ENCODE measurements at regions not wholly inside any gene's neighbourhood (a gene's known extent, or its start where the extent isn't known, plus 50 kb on each side); places are given as distances from the start of the nearest gene placed in this dataset.

DNA sequence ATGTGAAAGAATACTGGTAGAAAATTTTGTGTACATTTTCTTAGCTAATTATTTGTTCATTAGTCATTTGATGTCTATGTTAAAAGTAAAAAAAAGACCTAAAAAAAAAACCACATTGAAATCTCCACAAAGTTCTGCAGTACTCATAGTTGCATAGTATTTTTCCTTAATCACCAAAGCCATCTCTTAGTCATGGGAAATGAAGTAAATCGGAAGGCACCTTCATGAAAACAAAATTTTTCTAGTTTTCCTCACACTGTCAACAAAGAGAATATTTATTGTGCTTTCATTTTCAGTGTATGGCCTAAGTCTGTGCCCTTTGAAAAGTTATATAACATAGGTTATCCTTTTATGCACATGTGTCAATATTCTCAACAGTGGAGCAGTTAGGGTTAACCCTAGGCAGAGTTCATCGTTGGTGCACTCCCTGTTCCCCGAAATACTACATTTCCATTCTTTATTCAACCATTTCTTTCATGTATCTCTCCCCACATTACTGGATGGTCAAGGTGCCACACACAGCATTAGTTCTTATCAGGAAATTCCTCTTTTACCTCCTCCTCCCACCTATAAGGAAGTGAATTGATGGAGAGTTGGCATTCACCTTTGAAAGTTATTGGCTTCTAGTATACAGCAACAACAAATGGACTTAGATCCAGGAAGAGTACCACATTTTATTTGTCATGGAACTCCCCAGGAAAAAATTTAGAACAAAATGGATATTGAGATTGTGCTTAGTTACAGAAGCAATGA, 93.1 kb downstream of the NUDT12 start:
- no peaks in the 10 kb centered on the region for H3K4me1 ChIP-seq (ENCODE audit: low read length)
- no peaks in the 10 kb centered on the region for H4K20me1 ChIP-seq (ENCODE audit: insufficient read depth, low read depth, low read length)
- H3K9me3 ChIP-seq (ENCODE audit: low read length) = no peaks in the 10 kb centered on the region
- no peaks in the 10 kb centered on the region for H3K36me3 ChIP-seq (ENCODE audit: insufficient read depth, low read length)
- H3K4me3 ChIP-seq (ENCODE audit: low read length) = no peak overlapping the region
- no peak overlapping the region for H2AFZ ChIP-seq (ENCODE audit: low read length)
- no peaks in the 10 kb centered on the region for H3K79me2 ChIP-seq (ENCODE audit: low read length)
- no peak overlapping the region for H3K9ac ChIP-seq (ENCODE audit: low read length)
- H3K9me2 ChIP-seq (replicated peaks; ENCODE audit: insufficient read depth, low read length) = no peaks in the 10 kb centered on the region
- H3K4me2 ChIP-seq (ENCODE audit: low read depth, low read length, poor library complexity, severe bottlenecking) = no peak overlapping the region
- no peaks in the 10 kb centered on the region for H3K27me3 ChIP-seq (ENCODE audit: low read length)
- no peak overlapping the region for H3K27ac ChIP-seq (ENCODE audit: low read length)
- no peak for DNase-seq

DNA sequence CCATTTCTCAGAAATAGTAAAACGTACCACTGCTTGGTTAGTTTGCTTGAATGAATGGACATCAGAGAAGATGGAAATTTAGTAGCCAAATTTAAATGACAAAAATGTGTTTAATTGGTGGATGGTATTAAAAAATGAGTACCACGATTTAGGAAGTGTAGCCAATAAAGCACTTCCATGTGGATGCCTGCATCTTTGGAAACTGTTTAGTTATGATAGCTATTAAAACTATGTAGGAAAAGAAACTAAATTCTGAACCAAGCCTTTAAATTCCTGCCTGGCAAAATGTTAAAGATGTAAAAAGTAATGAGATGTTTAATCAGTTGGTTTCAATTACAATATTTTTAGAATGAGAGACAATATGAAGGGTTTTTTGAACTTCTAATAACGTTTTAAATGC, 94.8 kb downstream of the NUDT12 start:
- H3K9me2 ChIP-seq (replicated peaks; ENCODE audit: insufficient read depth, low read length) = no peaks in the 10 kb centered on the region
- no peak for DNase-seq
- H3K27me3 ChIP-seq (ENCODE audit: low read length) = no peaks in the 10 kb centered on the region
- no peak overlapping the region for H3K4me3 ChIP-seq (ENCODE audit: low read length)
- no peaks in the 10 kb centered on the region for H3K4me1 ChIP-seq (ENCODE audit: low read length)
- no peak overlapping the region for H2AFZ ChIP-seq (ENCODE audit: low read length)
- H3K9me3 ChIP-seq (ENCODE audit: low read length) = no peaks in the 10 kb centered on the region
- no peaks in the 10 kb centered on the region for H3K36me3 ChIP-seq (ENCODE audit: insufficient read depth, low read length)
- no peak overlapping the region for H3K4me2 ChIP-seq (ENCODE audit: low read depth, low read length, poor library complexity, severe bottlenecking)
- H3K9ac ChIP-seq (ENCODE audit: low read length) = no peak overlapping the region
- H3K79me2 ChIP-seq (ENCODE audit: low read length) = no peaks in the 10 kb centered on the region
- no peak overlapping the region for H3K27ac ChIP-seq (ENCODE audit: low read length)
- no peaks in the 10 kb centered on the region for H4K20me1 ChIP-seq (ENCODE audit: insufficient read depth, low read depth, low read length)

DNA sequence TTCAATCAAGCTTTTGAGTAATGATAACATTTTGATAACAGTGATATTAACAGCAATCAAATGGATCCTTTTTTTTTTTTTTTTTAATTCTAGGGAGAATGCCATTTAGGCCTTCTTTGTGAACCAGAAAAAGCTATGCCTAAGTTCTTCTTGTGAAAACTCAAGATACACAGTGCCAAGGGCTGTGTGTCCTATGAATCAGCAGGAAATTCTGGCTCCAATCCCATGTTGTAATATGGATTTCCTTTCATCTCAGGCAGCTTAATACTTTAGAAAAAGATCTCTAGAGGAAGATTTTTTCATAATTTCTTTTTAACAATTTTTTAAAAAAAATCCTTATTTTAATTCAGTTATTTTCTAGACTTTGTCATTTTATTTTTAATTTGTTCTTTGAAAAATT, 96.1 kb downstream of the NUDT12 start:
- Histone ChIP-seq H3K36me3 (ENCODE audit: insufficient read depth, low read length) (no peaks in the 10 kb centered on the region), H3K79me2 (ENCODE audit: low read length) (no peaks in the 10 kb centered on the region), H3K27ac (ENCODE audit: low read length) (no peak overlapping the region), H3K9me3 (ENCODE audit: low read length) (no peaks in the 10 kb centered on the region), H2AFZ (ENCODE audit: low read length) (no peak overlapping the region), H3K9me2 (replicated peaks; ENCODE audit: insufficient read depth, low read length) (no peaks in the 10 kb centered on the region), H3K4me2 (ENCODE audit: low read depth, low read length, poor library complexity, severe bottlenecking) (no peak overlapping the region), H3K27me3 (ENCODE audit: low read length) (no peaks in the 10 kb centered on the region), H3K9ac (ENCODE audit: low read length) (no peak overlapping the region), H4K20me1 (ENCODE audit: insufficient read depth, low read depth, low read length) (no peaks in the 10 kb centered on the region), H3K4me3 (ENCODE audit: low read length) (no peak overlapping the region), H3K4me1 (ENCODE audit: low read length) (no peaks in the 10 kb centered on the region)
- no peak for DNase-seq

DNA sequence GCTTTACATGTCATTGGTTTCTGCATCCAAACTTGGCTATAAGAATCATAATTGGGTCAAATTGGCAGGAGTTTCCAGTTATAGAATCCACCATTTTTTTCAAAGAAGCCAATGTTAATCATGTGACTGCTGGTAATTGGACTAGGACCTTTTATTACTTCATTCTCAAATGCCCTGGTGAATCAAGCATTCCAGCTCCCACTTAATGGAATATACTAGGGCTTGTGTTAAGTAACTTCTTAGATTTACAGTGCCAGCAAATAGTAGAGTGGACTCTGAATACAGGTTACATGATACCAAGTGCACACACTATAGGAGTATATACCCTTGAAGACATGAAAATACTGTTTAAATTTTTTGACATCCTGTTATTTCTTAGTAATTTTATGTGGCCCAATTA, 96.7 kb downstream of the NUDT12 start:
- Histone ChIP-seq H3K9me2 (replicated peaks; ENCODE audit: insufficient read depth, low read length) (no peaks in the 10 kb centered on the region), H3K36me3 (ENCODE audit: insufficient read depth, low read length) (no peaks in the 10 kb centered on the region), H3K4me1 (ENCODE audit: low read length) (no peaks in the 10 kb centered on the region), H4K20me1 (ENCODE audit: insufficient read depth, low read depth, low read length) (no peaks in the 10 kb centered on the region), H2AFZ (ENCODE audit: low read length) (no peak overlapping the region), H3K27me3 (ENCODE audit: low read length) (no peaks in the 10 kb centered on the region), H3K27ac (ENCODE audit: low read length) (no peak overlapping the region), H3K9ac (ENCODE audit: low read length) (no peak overlapping the region), H3K4me3 (ENCODE audit: low read length) (no peak overlapping the region), H3K9me3 (ENCODE audit: low read length) (no peaks in the 10 kb centered on the region), H3K79me2 (ENCODE audit: low read length) (no peaks in the 10 kb centered on the region), H3K4me2 (ENCODE audit: low read depth, low read length, poor library complexity, severe bottlenecking) (no peak overlapping the region)
- DNase-seq = no peak

DNA sequence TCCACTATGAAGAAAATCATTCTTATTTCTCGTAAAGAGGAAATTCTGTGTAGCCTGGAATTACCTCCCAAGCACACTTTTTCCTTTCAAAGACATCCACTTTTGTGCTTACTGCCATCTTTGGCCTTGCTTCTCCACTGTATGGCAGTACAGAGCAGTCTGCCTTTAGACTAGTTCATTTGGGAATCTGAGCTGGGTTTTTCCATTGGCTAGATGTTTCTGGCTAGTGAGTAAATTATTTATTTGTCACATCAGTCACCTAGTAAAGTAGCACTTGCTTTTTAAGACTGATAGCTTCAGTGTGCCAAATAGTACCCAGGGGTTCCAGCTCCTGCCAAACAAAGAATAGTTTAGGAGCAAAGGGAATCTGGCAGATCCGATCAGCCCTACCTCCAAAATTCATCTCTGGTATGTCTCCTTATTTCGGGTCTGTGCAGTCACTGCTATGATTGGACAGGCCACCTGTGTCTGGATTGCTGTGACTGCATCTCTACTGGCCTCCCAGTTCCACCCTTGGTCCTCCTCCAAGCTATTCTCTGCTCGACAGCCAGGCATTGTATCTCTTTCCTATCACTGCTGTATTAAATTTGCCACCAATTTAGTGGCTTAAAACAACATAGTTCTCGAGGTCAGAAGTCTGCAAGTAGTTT, 97.6 kb downstream of the NUDT12 start:
- H3K27ac ChIP-seq (ENCODE audit: low read length) = no peak overlapping the region
- H4K20me1 ChIP-seq (ENCODE audit: insufficient read depth, low read depth, low read length) = no peaks in the 10 kb centered on the region
- H3K9ac ChIP-seq (ENCODE audit: low read length) = no peak overlapping the region
- no peak overlapping the region for H3K4me2 ChIP-seq (ENCODE audit: low read depth, low read length, poor library complexity, severe bottlenecking)
- DNase-seq = no peak
- no peaks in the 10 kb centered on the region for H3K4me1 ChIP-seq (ENCODE audit: low read length)
- H3K36me3 ChIP-seq (ENCODE audit: insufficient read depth, low read length) = no peaks in the 10 kb centered on the region
- no peaks in the 10 kb centered on the region for H3K27me3 ChIP-seq (ENCODE audit: low read length)
- H3K9me2 ChIP-seq (replicated peaks; ENCODE audit: insufficient read depth, low read length) = no peaks in the 10 kb centered on the region
- H3K4me3 ChIP-seq (ENCODE audit: low read length) = no peak overlapping the region
- H3K9me3 ChIP-seq (ENCODE audit: low read length) = no peaks in the 10 kb centered on the region
- no peak overlapping the region for H2AFZ ChIP-seq (ENCODE audit: low read length)
- H3K79me2 ChIP-seq (ENCODE audit: low read length) = no peaks in the 10 kb centered on the region

DNA sequence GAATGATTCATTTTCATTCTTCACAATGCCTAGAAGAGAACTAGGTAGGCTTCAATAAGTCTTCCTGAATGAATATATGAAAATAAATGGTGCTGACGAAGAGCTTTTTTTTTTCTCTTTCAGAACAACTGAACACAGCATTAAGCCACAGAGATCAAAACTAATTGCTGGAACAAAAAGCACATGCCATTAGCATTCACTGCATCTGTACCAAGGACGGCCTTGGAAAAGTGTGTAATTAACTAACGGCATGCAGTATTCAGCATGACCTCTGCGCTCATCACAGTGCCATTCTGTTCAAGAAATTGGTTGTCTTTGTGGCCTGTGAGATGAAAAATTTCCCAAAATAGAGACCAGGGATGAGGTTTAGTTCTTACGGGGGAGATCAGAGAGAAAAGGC, 99.3 kb downstream of the NUDT12 start:
- no peak for DNase-seq
- no peaks in the 10 kb centered on the region for H4K20me1 ChIP-seq (ENCODE audit: insufficient read depth, low read depth, low read length)
- H3K27me3 ChIP-seq (ENCODE audit: low read length) = no peaks in the 10 kb centered on the region
- H3K4me3 ChIP-seq (ENCODE audit: low read length) = no peak overlapping the region
- H3K9me2 ChIP-seq (replicated peaks; ENCODE audit: insufficient read depth, low read length) = no peaks in the 10 kb centered on the region
- no peaks in the 10 kb centered on the region for H3K79me2 ChIP-seq (ENCODE audit: low read length)
- H3K9ac ChIP-seq (ENCODE audit: low read length) = no peak overlapping the region
- H3K4me1 ChIP-seq (ENCODE audit: low read length) = no peaks in the 10 kb centered on the region
- no peaks in the 10 kb centered on the region for H3K9me3 ChIP-seq (ENCODE audit: low read length)
- H3K36me3 ChIP-seq (ENCODE audit: insufficient read depth, low read length) = no peaks in the 10 kb centered on the region
- H2AFZ ChIP-seq (ENCODE audit: low read length) = no peak overlapping the region
- no peak overlapping the region for H3K27ac ChIP-seq (ENCODE audit: low read length)
- no peak overlapping the region for H3K4me2 ChIP-seq (ENCODE audit: low read depth, low read length, poor library complexity, severe bottlenecking)

DNA sequence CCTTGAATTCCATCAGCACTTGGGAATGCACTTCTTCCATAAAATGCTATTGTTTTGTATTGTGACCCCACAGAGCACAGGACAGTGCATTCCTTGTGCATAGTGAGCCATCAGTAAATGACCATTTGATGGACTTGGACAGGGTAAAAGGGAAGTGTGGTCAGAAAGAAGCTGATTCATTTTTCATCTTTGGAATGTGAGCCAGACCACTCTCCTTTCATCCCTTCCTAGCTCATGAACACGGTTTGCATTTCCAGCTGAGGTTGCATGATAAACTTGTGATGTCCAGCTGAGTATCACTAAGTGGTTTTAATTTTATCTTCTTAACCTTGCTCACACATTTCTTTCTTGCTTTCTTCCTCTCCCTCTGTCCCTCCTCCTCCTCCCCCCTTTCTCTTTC, 101.3 kb downstream of the NUDT12 start:
- Histone ChIP-seq H3K9ac (ENCODE audit: low read length) (no peak overlapping the region), H3K9me2 (replicated peaks; ENCODE audit: insufficient read depth, low read length) (no peaks in the 10 kb centered on the region), H3K9me3 (ENCODE audit: low read length) (no peaks in the 10 kb centered on the region), H3K27ac (ENCODE audit: low read length) (no peak overlapping the region), H2AFZ (ENCODE audit: low read length) (no peak overlapping the region), H3K4me2 (ENCODE audit: low read depth, low read length, poor library complexity, severe bottlenecking) (no peak overlapping the region), H3K4me1 (ENCODE audit: low read length) (no peaks in the 10 kb centered on the region), H4K20me1 (ENCODE audit: insufficient read depth, low read depth, low read length) (no peaks in the 10 kb centered on the region), H3K4me3 (ENCODE audit: low read length) (no peak overlapping the region), H3K36me3 (ENCODE audit: insufficient read depth, low read length) (no peaks in the 10 kb centered on the region), H3K27me3 (ENCODE audit: low read length) (no peaks in the 10 kb centered on the region), H3K79me2 (ENCODE audit: low read length) (no peaks in the 10 kb centered on the region)
- DNase-seq = no peak

DNA sequence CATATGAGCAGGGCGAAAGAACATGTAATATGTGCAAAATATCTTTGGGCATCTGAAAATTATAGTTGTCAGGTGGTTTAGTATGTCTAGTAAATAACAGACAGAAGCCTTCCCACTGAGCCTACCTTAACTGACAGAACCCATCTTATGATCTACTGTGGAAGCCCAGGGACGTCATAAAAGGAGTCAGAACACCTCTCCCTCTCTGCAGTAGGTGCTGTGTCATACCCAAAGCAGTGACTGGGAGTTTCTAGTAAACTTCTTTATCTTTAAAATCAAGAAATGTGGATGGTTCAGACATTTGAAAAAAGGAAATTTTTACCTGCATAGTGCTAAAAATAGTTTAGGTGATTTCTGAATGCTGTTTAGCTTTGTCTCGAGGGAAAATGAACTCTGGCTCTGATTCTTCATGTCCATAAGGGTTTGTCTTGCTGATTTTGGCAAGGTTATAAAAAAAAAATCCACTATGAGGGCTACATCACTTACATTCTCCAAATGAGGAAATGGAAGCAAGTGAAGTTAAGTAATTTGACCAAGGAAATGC, 104.0 kb downstream of the NUDT12 start:
- Histone ChIP-seq H3K9me3 (ENCODE audit: low read length) (no peaks in the 10 kb centered on the region), H2AFZ (ENCODE audit: low read length) (no peak overlapping the region), H4K20me1 (ENCODE audit: insufficient read depth, low read depth, low read length) (no peaks in the 10 kb centered on the region), H3K9me2 (replicated peaks; ENCODE audit: insufficient read depth, low read length) (no peaks in the 10 kb centered on the region), H3K79me2 (ENCODE audit: low read length) (no peaks in the 10 kb centered on the region), H3K36me3 (ENCODE audit: insufficient read depth, low read length) (no peaks in the 10 kb centered on the region), H3K4me1 (ENCODE audit: low read length) (no peaks in the 10 kb centered on the region), H3K27me3 (ENCODE audit: low read length) (no peaks in the 10 kb centered on the region), H3K4me3 (ENCODE audit: low read length) (no peak overlapping the region), H3K4me2 (ENCODE audit: low read depth, low read length, poor library complexity, severe bottlenecking) (no peak overlapping the region), H3K9ac (ENCODE audit: low read length) (no peak overlapping the region), H3K27ac (ENCODE audit: low read length) (no peak overlapping the region)
- DNase-seq = no peak
